ENCODE measurements at regions not wholly inside any gene's neighbourhood (a gene's known extent, or its start where the extent isn't known, plus 50 kb on each side); places are given as distances from the start of the nearest gene placed in this dataset.

DNA sequence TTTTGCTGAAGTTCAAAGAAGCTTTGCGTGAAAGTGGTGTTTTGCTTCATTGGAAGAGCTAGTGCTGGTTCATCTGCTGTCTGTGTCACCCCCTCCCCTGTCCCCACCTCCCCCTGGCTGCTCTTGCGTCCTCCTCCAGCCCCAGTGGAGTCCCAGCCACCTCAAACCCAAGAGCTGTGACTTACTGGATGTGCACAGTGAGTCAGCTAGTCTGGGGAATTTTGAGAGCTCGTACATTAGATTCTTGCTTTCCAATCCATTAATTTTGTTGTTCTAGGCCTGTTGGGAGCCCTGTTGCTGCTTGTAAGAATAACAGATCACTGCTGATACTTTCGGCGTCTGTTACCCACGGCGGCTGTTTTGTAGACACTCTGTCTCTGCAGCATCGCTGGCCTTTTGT, 412.1 kb downstream of the TSN start:
- Mint-ChIP-seq H3K27me3 (ENCODE audit: unreplicated experiment) (no peaks in the 10 kb centered on the region), H3K27ac (ENCODE audit: unreplicated experiment) (no peak overlapping the region), H3K36me3 (ENCODE audit: unreplicated experiment) (no peaks in the 10 kb centered on the region), H3K9me3 (ENCODE audit: unreplicated experiment) (no peaks in the 10 kb centered on the region), H3K4me1 (ENCODE audit: unreplicated experiment) (no peaks in the 10 kb centered on the region), H3K4me3 (ENCODE audit: unreplicated experiment) (no peak overlapping the region)
- TF ChIP-seq, protein P1, sequence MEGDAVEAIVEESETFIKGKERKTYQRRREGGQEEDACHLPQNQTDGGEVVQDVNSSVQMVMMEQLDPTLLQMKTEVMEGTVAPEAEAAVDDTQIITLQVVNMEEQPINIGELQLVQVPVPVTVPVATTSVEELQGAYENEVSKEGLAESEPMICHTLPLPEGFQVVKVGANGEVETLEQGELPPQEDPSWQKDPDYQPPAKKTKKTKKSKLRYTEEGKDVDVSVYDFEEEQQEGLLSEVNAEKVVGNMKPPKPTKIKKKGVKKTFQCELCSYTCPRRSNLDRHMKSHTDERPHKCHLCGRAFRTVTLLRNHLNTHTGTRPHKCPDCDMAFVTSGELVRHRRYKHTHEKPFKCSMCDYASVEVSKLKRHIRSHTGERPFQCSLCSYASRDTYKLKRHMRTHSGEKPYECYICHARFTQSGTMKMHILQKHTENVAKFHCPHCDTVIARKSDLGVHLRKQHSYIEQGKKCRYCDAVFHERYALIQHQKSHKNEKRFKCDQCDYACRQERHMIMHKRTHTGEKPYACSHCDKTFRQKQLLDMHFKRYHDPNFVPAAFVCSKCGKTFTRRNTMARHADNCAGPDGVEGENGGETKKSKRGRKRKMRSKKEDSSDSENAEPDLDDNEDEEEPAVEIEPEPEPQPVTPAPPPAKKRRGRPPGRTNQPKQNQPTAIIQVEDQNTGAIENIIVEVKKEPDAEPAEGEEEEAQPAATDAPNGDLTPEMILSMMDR (IDR thresholded peaks at IDR 0.05), result no peak
- DNase-seq (ENCODE audit: extremely low spot score, unreplicated experiment), result no peak

DNA sequence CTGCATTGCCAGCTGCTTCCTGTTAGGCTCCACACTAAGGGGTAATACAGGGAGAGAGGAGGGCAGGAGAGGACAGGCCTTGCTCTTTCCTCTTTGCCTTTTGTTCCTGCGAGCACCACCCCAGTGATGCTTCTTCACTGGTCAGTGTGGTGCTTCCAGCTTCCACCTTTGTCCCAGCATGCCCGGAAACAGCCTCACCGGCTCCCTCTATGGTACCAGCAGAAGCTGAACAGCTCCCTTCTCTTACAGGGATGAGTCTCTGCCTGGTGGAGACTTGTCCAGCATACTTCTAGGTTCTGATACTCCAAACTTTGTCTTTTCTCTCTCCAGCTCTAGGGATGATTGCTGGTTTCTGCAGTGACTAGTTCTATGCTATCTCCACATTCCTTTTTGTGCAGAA, 413.3 kb downstream of the TSN start:
- Mint-ChIP-seq H3K27ac (ENCODE audit: unreplicated experiment) (no peak overlapping the region), H3K36me3 (ENCODE audit: unreplicated experiment) (no peaks in the 10 kb centered on the region), H3K27me3 (ENCODE audit: unreplicated experiment) (no peaks in the 10 kb centered on the region), H3K4me3 (ENCODE audit: unreplicated experiment) (no peak overlapping the region), H3K4me1 (ENCODE audit: unreplicated experiment) (no peaks in the 10 kb centered on the region), H3K9me3 (ENCODE audit: unreplicated experiment) (no peaks in the 10 kb centered on the region)
- TF ChIP-seq, protein P1 (IDR thresholded peaks at IDR 0.05), result no peak
- DNase-seq (ENCODE audit: extremely low spot score, unreplicated experiment), result no peak

DNA sequence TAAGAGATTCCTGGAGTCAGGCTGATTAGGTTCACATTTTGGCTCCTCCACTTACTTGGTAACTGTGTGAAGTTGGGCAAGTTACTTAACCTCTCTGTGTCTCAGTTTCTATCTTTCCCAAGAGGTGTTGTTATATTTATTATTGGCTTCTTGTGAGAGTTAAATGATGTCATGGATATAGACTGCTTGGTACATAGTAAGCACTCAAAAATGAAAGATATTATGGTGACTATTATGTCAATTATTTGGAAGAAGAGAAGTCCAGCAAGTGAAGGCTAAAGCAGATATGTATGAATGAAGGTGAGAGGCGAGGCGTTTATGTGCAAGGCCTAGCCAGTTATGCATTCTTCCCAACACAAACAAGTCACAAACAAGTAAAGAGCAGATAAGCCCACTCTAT, 417.4 kb downstream of the TSN start:
- H3K27me3 Mint-ChIP-seq (ENCODE audit: unreplicated experiment), result no peaks in the 10 kb centered on the region

DNA sequence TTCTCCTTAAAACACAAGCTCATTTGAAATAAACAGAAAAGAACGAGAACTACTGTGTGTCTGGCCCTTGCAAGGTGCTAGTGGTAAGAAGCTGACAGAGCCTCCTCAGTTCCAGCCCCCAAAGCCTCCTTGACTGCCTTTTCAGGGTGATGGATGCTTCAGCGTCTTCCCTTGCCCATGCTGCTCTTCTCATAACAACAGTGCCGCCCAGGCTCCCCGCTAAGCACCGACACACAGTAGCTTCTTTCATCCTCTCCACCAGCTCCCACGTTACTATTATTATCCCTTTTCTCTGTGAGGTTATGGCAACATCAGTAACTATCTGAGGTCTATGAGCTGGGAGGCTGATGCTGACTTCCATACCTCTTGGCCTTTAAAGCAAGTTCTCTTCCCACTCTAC, 418.6 kb downstream of the TSN start:
- H3K27ac Mint-ChIP-seq (ENCODE audit: unreplicated experiment), result no peak overlapping the region
- no peaks in the 10 kb centered on the region for H3K4me1 Mint-ChIP-seq (ENCODE audit: unreplicated experiment)
- TF ChIP-seq, protein P1 (IDR thresholded peaks at IDR 0.05), result no peak
- H3K4me3 Mint-ChIP-seq (ENCODE audit: unreplicated experiment), result no peak overlapping the region
- DNase-seq (ENCODE audit: extremely low spot score, unreplicated experiment), result no peak
- no peaks in the 10 kb centered on the region for H3K9me3 Mint-ChIP-seq (ENCODE audit: unreplicated experiment)
- H3K36me3 Mint-ChIP-seq (ENCODE audit: unreplicated experiment), result no peaks in the 10 kb centered on the region
- no peaks in the 10 kb centered on the region for H3K27me3 Mint-ChIP-seq (ENCODE audit: unreplicated experiment)

More for the DNA sequence above, 417.4 kb downstream of the TSN start:
- Mint-ChIP-seq H3K9me3 (ENCODE audit: unreplicated experiment) (no peaks in the 10 kb centered on the region), H3K4me3 (ENCODE audit: unreplicated experiment) (no peak overlapping the region), H3K27ac (ENCODE audit: unreplicated experiment) (no peak overlapping the region), H3K4me1 (ENCODE audit: unreplicated experiment) (no peaks in the 10 kb centered on the region), H3K36me3 (ENCODE audit: unreplicated experiment) (no peaks in the 10 kb centered on the region)
- no peak for DNase-seq (ENCODE audit: extremely low spot score, unreplicated experiment)
- TF ChIP-seq, protein P1 (IDR thresholded peaks at IDR 0.05), result no peak

DNA sequence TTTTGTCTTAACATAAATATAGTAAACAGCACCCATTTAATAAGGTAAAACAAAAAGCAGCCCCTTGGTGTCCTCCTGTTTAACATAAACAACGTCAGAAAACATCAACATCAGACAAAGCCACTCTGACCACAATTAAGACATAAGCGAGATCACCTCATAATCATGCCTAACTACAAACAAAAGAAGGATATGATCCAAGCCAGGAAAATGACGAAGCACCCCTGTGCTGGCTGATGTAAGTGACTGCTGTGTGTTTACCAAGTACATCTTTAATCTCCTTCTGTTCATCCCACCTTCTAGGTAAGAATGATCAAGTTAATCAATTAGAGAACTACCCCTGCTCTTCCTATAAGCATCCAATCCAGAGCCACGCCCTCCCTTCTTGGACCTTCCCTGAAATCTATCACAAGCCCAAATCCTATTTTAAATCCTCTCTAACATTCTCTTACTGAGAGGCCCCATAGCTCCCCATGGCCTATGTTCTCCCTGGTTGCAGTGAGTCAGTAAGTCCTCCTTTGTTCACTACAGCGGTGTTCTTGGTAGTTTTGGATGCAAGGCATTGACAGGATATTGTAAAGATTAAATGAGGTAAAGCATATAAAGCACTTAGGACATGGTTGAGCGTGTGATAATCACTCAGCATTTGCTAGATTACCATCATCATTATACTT, 424.2 kb downstream of the TSN start:
- Mint-ChIP-seq H3K4me1 (ENCODE audit: unreplicated experiment) (no peaks in the 10 kb centered on the region), H3K27me3 (ENCODE audit: unreplicated experiment) (no peaks in the 10 kb centered on the region), H3K36me3 (ENCODE audit: unreplicated experiment) (no peaks in the 10 kb centered on the region), H3K9me3 (ENCODE audit: unreplicated experiment) (peaks cover 7% of the 10 kb centered on the region), H3K4me3 (ENCODE audit: unreplicated experiment) (no peak overlapping the region), H3K27ac (ENCODE audit: unreplicated experiment) (no peak overlapping the region)
- DNase-seq (ENCODE audit: extremely low spot score, unreplicated experiment), result no peak
- TF ChIP-seq, protein P1 (IDR thresholded peaks at IDR 0.05), result no peak

Data from osteocyte (in vitro differentiated cells).